SK-N-SH (cell line): ENCODE measurements at regions not wholly inside any gene's neighbourhood (a gene's known extent, or its start where the extent isn't known, plus 50 kb on each side); places are given as distances from the start of the nearest gene placed in this dataset.

ENCODE experiments used
- CTCF ChIA-PET: fragments of 300-600, 350-600 bp; formaldehyde crosslinking; extraction: SDS; loops from one replicate; lab custom pipeline; 2021; lab: Yijun Ruan, JAX
- POLR2A ChIA-PET: fragments of 350-600 bp; sonication (Branson Sonifier 250); formaldehyde crosslinking; extraction: SDS; loops from one replicate; lab custom pipeline; 2020; ENCODE audit warnings: antibody characterized with exemption, inconsistent platforms; lab: Yijun Ruan, JAX
- DNase-seq: peaks from one replicate; pipeline ENCODE4 v3.0.0; 2012
- H2AFZ ChIP-seq: fragments of 200-600 bp; sonication (generic); 2 replicates; pipeline ENCODE4 v1.8.1; 2016; ENCODE audit warnings: antibody characterized with exemption, mild to moderate bottlenecking, low read depth
- H3F3A ChIP-seq: fragments of 200-600 bp; sonication (generic); replicated peaks from 2 replicates; pipeline ENCODE3; 2016; ENCODE audit warnings: antibody characterized with exemption, mild to moderate bottlenecking; ENCODE audit not compliant: insufficient read depth
- H3K27ac ChIP-seq, 2 experiments: fragments of 200-500 bp in 1 of 2; fragments of 200-600 bp in 1 of 2; sonication (Bioruptor generic) in 1 of 2; sonication (generic), shearing (Covaris generic) in 1 of 2; 2 replicates each; pipeline versions ENCODE4 v1.5.1 to v1.6.1; 2014 to 2016; ENCODE audit warnings: low read depth in 2 of 2, inconsistent platforms in 1 of 2, low read length in 1 of 2, mild to moderate bottlenecking in 1 of 2, mixed read lengths in 1 of 2
- H3K27me3 ChIP-seq: fragments of 200-600 bp; sonication (generic), shearing (Covaris generic); 2 replicates; pipeline ENCODE4 v1.6.1; 2016; ENCODE audit warnings: mixed run types; ENCODE audit not compliant: insufficient read depth
- H3K36me3 ChIP-seq, 2 experiments: fragments of 200-500 bp in 1 of 2; fragments of 200-600 bp in 1 of 2; sonication (Bioruptor generic) in 1 of 2; sonication (generic) in 1 of 2; replicated peaks in 1 of 2; 2 replicates each; pipeline versions ENCODE3 to v1.5.1; 2014 to 2016; ENCODE audit warnings: low read length in 1 of 2, mild to moderate bottlenecking in 1 of 2; ENCODE audit not compliant: insufficient read depth in 2 of 2, control insufficient read depth in 1 of 2
- H3K4me1 ChIP-seq, 2 experiments: fragments of 200-500 bp in 1 of 2; fragments of 200-600 bp in 1 of 2; sonication (Bioruptor generic) in 1 of 2; sonication (generic), shearing (Covaris generic) in 1 of 2; 2 replicates each; pipeline versions ENCODE4 v1.5.1 to v1.6.1; 2014 to 2016; ENCODE audit warnings: low read depth in 1 of 2, low read length in 1 of 2, mixed run types in 1 of 2; ENCODE audit not compliant: insufficient read depth in 2 of 2, control insufficient read depth in 1 of 2
- H3K4me2 ChIP-seq: fragments of 200-600 bp; sonication (generic), shearing (Covaris generic); 2 replicates; pipeline ENCODE4 v1.6.1; 2017; ENCODE audit warnings: mixed run types
- H3K4me3 ChIP-seq, 2 experiments: fragments of 200-500 bp in 1 of 2; fragments of 200-600 bp in 1 of 2; sonication (Bioruptor generic) in 1 of 2; sonication (generic), shearing (Covaris generic) in 1 of 2; 2 replicates each; pipeline versions ENCODE4 v1.5.1 to v1.8.1; 2014 to 2016; ENCODE audit warnings: low read depth in 2 of 2, inconsistent platforms in 1 of 2, low read length in 1 of 2, mild to moderate bottlenecking in 1 of 2, mixed read lengths in 1 of 2, moderate library complexity in 1 of 2
- H3K79me2 ChIP-seq: fragments of 200-600 bp; sonication (generic); 2 replicates; pipeline ENCODE4 v1.8.1; 2017; ENCODE audit warnings: mild to moderate bottlenecking; ENCODE audit not compliant: insufficient read depth
- H3K9ac ChIP-seq: fragments of 200-600 bp; sonication (generic); 2 replicates; pipeline ENCODE4 v1.6.1; 2017; ENCODE audit warnings: mixed run types
- H3K9me2 ChIP-seq: fragments of 200-600 bp; sonication (generic); 2 replicates; pipeline ENCODE4 v1.6.1; 2017; ENCODE audit warnings: mixed run types
- H3K9me3 ChIP-seq: fragments of 200-600 bp; sonication (generic); 2 replicates; pipeline ENCODE4 v1.6.1; 2017; ENCODE audit warnings: mixed run types, mild to moderate bottlenecking, moderate library complexity
- H4K20me1 ChIP-seq: fragments of 200-600 bp; sonication (generic); 2 replicates; pipeline ENCODE4 v1.6.1; 2017; ENCODE audit warnings: mild to moderate bottlenecking, mixed run types; ENCODE audit not compliant: insufficient read depth
- FOXJ3 ChIP-seq: sonication (generic); formaldehyde crosslinking; IDR thresholded peaks from 2 replicates; pipeline ENCODE4 v1.5.1; 2020; ENCODE audit warnings: mild to moderate bottlenecking, missing genetic modification reagents
- FOXM1 ChIP-seq: IDR thresholded peaks from 2 replicates; pipeline ENCODE4 v1.4.0; 2012; ENCODE audit warnings: low read depth, mild to moderate bottlenecking
- GABPA ChIP-seq: IDR thresholded peaks from 2 replicates; pipeline ENCODE4 v1.4.0; 2012; ENCODE audit warnings: low read depth, mild to moderate bottlenecking
- JUND ChIP-seq: IDR thresholded peaks from 2 replicates; pipeline ENCODE4 v1.4.0; 2012
- MXI1 ChIP-seq: IDR thresholded peaks from 2 replicates; pipeline ENCODE4 v1.6.1; 2012; ENCODE audit warnings: mild to moderate bottlenecking, low read depth, low read length, improper control_type of control experiment
- PBX3 ChIP-seq: IDR thresholded peaks from 2 replicates; pipeline ENCODE4; 2012
- RCOR1 ChIP-seq: fragments of 150-350 bp; IDR thresholded peaks from 2 replicates; pipeline ENCODE4 v1.6.1; 2017; ENCODE audit warnings: antibody characterized with exemption, low read length
- REST ChIP-seq: IDR thresholded peaks from 2 replicates; pipeline ENCODE4 v1.6.1; 2012; ENCODE audit warnings: mild to moderate bottlenecking, low read depth, low read length, moderate library complexity
- TCF12 ChIP-seq: IDR thresholded peaks from 2 replicates; pipeline ENCODE4 v1.4.0; 2012
- USF1 ChIP-seq: IDR thresholded peaks from 2 replicates; pipeline ENCODE4 v1.4.0; 2012; ENCODE audit warnings: low read depth, borderline replicate concordance
- USF2 ChIP-seq: fragments of 150-350 bp; IDR thresholded peaks from 2 replicates; pipeline ENCODE4 v1.6.1; 2017; ENCODE audit warnings: antibody characterized with exemption, low read length, low read depth, borderline replicate concordance
- YY1 ChIP-seq: IDR thresholded peaks from 2 replicates; pipeline ENCODE4 v1.4.0; 2012; ENCODE audit warnings: low read depth, mild to moderate bottlenecking
- ZBTB33 ChIP-seq: IDR thresholded peaks from 2 replicates; pipeline ENCODE4 v1.4.0; 2012; ENCODE audit warnings: low read depth, borderline replicate concordance
- WGBS: methylation state at CpG from one replicate; pipeline ENCODE4 v1.1.6; 2017; ENCODE audit warnings: low lambda C conversion rate; 5-methylcytosine and 5-hydroxymethylcytosine counted together

- POLR2A ChIA-PET: no interaction called here
- CTCF ChIA-PET: no interaction called here
- no peak overlapping the region for H2AFZ ChIP-seq
Measured at GRCh38 chr7:46603296-46603752, 682.3 kb upstream of the IGFBP3 start.

More at GRCh38 chr7:46603296-46603752, 682.3 kb upstream of the IGFBP3 start:
- H3K27me3 ChIP-seq: no peaks in the 10 kb centered on the region
- H3K9ac ChIP-seq: no peak overlapping the region
- no peak overlapping the region for H3K4me3 ChIP-seq
- DNase-seq: no peak
- H3K9me3 ChIP-seq: no peaks in the 10 kb centered on the region
- no peak for TF ChIP-seq TCF12
- TF ChIP-seq JUND: no peak
- TF ChIP-seq USF2: no peak
- no peak for TF ChIP-seq GABPA
- TF ChIP-seq MXI1: no peak
- TF ChIP-seq FOXM1: no peak
- TF ChIP-seq USF1: no peak
- TF ChIP-seq REST: no peak
- no peak for TF ChIP-seq YY1
- no peak for TF ChIP-seq FOXJ3
- TF ChIP-seq PBX3: no peak
- TF ChIP-seq ZBTB33: no peak
- TF ChIP-seq RCOR1: no peak
- TF ChIP-seq, all 33 proteins: peak for 0
- no peaks in the 10 kb centered on the region for H3F3A ChIP-seq
- no peak overlapping the region for H3K27ac ChIP-seq
- no peaks in the 10 kb centered on the region for H3K36me3 ChIP-seq
- 79% methylated on average over 7 of the region's 7 CpGs for WGBS
- H4K20me1 ChIP-seq: no peaks in the 10 kb centered on the region
- no peaks in the 10 kb centered on the region for H3K9me2 ChIP-seq
- H3K4me1 ChIP-seq: peaks cover 6 to 9% of the 10 kb centered on the region in 2 experiments; a peak in 2 of 4 replicates
- no peak overlapping the region for H3K4me2 ChIP-seq
- no peaks in the 10 kb centered on the region for H3K79me2 ChIP-seq
